HG03460 (cell line): ENCODE measurements at regions not wholly inside any gene's neighbourhood (a gene's known extent, or its start where the extent isn't known, plus 50 kb on each side); places are given as distances from the start of the nearest gene placed in this dataset.
"Not testable (repeated sequence)": the region's sequence is repeated elsewhere in the genome, so short reads cannot be mapped to it uniquely, and the experiment has no call there.

Source experiments
- ATAC-seq: cut with Tn5 transposase; IDR thresholded peaks from one replicate; pipeline ENCODE4 v1.9.1; 2021; ENCODE audit not compliant: unreplicated experiment

DNA sequence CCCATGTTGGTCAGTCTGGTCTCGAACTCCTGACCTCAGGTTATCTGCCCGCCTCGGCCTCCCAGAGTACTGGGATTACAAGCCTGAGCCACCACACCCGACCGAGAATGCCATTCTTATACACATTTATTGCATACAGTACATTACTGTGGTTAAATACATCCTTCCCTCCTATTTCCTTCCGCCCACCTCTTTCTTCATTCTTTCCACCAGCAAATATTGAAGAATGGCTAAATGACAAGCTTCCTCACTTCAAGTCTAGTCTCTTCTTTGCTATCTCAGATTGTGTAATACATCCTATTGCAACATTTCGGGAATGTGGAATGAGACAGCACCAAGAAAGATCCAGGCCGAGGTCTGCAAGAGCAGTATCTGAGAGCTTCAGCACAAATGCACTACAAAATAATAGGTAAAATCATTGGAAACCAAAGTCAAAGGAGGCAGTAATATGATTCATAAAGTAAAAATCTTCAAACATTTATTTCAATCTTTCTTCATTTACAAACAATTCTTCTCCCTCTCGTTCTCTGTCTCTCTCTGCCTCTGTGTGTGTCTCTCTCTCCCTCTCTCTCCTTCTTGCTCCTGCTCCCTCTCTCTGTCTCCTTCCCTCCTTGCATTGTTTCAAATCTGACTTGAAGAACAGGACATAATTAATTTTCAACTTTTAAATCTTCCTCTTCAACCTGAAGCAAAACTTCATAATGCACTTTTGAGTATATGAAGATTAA, 94.7 kb upstream of the TGFBR2 start:
- no peak for ATAC-seq

DNA sequence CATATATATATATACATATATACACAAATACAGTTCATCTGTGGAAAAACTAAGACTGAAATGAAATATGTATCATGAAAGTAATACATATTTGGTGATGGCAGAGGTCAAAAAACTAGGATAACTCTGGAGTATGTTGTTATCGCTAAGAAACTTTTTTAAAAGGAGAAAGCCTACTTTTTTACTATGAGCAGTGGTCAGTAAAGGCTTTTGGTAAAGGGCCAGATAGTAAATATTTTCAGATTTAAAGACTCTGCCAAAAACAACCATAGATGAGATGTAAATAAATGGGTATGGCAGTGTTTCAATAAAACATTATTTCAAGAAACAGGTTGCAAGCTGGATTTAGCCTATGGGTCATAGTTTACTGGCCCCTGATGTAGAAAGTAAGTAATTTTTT, 93.8 kb upstream of the TGFBR2 start:
- no peak for ATAC-seq

DNA sequence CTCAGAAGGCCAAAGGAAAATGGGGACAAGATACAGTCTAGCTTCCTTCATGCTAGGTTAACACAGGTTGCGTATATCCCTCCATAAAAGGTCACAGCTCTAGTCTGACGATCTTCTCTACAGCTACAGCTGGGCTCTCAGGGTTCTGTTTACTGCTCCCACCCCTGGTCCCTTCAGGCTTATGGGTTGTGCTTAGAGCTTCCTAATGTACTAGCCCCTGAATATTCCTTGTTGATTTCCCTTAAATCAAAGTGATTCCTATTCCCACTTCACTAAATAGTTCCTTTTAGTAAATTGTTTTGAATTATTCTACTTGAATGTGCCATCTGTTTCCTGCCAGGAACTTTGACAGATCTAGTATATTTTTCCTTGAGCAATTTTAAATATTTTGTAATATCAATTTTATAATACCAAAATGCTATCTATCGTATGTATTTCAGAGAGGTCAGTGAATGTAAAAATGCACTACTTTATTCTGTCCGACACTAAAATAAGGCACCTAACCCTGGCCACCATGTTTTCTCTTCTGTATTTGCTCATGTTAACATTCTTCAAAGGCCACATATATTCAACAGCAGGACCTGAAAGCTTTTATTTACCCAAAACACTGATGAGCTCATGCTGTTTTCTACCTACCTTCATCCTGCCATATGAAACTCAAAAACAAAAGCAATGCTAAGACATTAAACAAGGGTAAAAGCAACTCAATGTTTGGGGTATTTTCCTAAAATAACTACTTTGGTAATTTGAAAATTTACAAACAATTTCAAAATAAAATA, 92.8 kb upstream of the TGFBR2 start:
- no peak for ATAC-seq

DNA sequence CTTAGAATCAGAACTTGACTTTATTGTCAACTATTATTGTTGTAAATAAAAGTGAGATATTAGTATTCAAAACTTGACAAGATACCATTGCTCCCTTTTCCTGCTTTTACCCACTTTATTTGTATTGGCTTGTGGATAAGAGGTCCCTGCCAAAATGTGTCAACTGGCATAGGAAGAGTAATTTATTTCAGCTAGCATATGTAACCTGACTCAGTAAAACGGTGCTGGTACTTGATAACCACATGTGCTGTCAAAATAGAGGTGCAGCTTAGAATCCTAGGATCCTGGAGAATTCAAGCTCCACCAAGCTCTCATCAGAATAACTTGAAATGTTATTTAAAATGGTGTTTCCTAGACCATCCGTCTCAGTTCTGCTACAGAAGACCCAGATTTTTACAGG, 90.2 kb upstream of the TGFBR2 start:
- ATAC-seq, result no peak

DNA sequence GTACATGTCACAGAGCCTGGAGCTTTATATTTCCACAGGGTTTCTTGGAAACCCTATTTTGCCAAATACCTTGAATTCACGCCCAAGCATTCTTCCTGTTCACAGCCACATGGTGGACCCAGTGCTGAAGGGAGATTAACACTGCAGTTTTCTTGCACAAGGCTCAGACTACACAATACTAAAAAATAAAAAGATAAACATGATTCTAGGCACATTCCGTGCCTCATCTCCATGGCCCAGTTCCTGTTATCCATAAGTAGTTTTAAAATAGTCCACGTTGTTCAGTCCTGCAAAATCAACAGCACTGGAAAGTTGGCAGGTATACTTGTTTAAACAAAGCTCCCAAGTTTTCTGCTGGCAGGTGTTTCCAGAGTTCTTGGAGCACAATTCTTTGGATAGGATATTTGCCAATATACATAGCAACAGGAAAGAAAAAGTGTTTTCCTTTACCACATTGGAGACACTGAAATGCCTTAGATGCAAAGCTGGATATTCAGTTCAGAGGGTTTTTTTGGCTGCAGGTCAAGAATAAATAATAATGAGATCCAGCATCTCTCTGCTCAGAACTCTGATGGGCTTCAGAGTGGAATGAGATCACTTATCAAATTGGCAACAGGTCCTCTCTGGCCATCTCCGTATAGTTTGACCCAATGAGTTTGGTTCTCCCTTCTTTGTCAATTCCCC, 88.1 kb upstream of the TGFBR2 start:
- no peak for ATAC-seq

DNA sequence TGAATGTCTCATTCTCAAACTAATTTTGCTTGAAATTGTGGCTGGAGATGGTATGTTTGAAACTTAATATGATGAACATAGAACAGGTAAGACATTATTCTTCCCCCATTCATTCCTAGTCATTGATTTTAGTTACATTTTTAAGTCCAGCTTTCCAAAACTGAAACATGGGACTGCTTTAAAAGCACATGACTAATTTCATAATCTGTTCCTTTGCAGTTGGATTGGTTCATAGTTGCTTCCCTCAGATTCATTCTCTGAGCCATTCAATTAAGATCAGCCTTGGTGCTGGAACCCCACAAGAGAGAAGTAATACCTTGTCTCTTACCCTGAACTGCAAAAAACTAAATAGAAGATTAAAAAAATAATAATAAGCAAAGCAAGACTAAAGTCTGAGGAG, 87.5 kb upstream of the TGFBR2 start:
- ATAC-seq, result no peak

DNA sequence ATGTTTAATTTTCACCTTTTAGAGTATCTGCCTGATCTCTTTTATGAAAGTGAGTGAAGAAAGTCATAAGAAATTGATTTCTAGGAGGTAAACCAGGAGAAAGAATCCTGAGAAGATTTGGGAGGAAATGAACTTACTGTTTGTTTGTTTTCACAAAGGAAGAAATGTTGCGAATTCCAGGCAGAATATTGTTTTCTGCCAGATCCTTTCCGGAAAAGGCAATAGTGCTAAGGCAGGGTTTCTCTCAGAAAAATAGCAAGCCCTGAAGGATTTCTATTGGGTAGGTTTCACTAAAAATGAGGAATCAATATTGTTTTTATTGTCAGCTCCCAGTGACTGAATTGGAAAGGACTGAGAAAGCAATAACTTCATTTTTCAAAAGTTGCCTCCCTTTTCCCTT, 85.7 kb upstream of the TGFBR2 start:
- no peak for ATAC-seq

DNA sequence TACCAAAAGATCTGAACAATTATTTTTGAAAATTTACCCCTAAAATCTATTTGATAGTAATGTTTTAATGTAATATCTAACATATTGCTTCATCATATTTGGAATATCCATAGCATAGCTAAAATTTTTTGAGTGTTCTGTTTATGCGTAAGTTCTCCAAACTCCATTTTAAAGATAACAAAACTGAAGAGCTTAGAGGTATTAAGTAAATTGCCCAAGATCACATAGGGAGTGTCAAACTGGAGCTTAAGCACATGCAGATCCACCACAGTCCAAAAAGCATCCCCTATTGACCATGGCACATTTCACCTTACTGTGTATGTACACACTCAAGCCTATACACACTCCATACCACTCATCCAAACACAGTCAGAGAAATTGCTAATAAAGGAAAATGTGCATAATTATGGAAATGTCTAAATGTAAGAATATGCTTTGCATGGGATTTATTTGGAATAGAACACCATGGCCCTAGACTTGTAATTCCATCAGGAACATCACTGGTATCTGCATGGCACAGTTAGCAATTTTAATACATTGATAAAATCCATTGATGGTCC, 85.2 kb upstream of the TGFBR2 start:
- ATAC-seq, result no peak

DNA sequence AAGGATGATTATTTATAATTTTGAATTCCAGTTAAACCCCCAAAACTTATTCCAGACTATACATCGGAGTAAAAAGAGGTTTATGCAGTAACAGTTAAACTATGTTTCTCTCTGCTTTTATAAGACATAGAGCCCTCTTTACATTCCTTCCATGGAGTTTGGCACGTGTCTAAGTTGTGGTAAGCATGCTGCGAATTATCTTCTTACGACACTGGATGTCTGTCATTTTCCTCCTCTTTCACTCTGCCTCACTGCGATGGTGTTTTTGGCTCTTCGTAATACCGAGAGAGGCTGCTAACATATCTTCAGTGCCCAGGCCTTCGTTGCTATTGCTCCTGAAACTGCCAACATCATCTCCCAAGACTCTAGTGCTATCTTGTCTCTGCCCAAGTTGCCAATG, 83.9 kb upstream of the TGFBR2 start:
- no peak for ATAC-seq

DNA sequence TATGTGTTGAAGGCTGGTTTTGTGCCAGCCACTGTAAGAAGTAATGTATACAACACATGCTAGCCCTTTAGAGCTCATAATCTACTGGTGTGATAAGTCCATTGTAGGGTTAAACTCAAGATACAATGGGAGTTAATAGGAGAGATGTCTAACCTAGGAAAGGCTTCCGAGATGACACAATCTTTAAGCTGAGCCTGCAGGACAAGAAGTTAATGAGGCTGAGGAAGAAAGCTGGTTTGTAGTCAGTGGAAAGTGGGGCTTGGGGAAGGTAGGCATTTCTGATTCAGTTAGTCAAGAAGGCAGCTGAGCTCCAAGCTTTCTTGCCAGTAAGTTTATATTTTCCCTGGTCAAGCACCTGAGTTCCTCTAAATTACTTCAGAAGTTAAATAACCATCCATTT, 83.0 kb upstream of the TGFBR2 start:
- ATAC-seq, result no peak

DNA sequence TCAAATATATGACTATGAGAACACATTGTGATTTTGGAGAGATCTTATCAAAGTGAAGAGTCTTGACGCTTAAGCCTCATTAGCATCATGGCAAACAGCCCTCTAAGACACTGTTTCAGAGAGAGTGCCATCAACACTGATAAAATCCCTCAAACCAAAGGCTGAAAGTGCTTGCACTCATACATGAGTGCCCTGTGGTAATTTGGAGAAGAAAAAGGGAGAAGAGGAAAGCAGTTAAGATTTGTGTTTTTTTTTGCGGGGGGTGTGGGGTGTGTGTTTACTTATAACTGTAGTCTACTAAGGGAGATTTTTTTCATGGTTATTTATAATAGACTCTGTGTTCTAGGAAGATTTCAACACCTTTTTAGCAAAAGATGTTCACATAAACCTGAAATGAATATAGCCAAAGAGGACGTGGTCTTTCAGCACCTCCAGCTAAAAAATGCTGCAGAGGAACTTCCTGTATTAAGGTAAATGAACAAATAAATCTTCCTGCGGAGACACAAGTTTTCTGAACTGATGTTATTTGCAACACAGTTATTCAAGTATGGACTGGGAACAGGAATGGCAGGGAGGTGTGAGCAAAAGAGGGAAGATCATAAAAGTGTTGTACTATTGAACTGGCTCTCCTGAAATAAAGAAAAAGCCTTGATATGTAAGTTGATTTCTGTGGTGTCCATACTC, 81.9 kb upstream of the TGFBR2 start:
- no peak for ATAC-seq

DNA sequence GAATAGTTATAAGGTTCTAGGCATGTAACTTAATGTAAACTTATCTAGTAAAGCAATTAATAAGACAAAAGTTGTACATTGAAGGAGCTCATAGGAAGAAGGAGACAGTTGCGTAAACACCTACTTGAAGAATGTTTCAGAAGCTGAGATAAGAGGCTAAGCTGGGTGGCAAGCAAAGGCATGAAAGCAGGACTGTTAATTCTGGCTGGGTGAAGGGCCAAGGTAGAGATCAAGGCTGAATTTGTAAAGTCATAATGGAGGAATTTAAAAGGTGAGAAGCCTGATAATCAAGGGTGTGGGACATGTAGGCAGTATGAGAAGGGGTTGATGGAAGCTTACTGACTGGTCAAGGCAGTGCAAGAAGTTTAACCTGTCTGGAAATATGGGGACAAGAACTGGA, 80.4 kb upstream of the TGFBR2 start:
- no peak for ATAC-seq

DNA sequence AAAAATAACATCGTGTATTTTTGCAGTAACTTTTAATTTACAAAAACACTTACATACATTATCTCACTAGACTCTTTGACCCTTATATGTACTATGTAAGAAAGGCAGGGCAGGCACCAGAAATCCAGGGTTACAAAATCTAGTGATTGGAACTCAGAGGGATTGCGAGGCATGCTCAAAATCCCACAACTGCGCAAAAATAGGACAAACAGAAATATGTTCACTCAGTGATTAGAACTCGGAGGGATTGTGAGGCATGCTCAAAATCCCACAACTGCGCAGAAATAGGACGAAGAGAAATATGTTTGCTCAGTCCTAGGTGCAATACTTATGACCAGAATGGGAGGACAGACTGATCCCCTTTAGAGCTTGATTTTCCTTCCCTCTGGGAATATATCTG, 79.2 kb upstream of the TGFBR2 start:
- ATAC-seq, result no peak

DNA sequence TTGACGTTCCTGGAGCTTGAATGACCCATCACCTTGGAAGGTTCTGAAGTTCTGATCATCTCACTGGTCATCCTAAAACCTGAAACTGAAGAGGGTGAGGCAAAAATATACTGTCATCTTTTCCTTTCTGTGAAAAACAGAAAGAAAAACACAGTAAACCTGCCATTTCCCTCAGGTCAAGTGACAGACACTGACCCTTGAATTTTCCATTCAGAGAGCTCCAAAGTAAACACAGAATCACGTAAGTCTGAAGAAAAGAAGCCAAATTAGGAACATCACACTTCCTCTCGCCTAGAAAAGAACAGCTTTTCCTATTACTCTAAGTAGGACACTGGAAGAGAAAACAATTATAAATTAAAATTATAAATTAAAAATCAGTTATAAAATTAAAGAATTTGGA, 78.7 kb upstream of the TGFBR2 start:
- no peak for ATAC-seq

DNA sequence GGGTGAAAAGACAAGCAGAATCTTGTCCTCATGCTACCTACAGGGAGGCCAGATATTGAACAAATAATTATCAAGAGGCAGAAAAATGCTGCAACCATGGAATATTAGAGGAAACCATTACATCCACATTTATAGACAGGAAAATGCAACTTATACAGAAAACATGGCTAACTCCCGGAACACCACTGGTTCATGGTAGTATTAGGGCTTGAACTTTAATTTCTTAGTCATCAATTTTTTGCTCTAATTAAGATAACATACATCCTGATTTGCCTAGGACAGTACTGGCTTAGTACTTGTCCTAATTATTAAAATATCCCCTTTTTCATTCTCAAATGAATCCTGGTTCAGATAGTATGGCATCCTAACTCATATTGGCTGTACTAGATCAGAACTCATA, 76.3 kb upstream of the TGFBR2 start:
- ATAC-seq, result no peak

DNA sequence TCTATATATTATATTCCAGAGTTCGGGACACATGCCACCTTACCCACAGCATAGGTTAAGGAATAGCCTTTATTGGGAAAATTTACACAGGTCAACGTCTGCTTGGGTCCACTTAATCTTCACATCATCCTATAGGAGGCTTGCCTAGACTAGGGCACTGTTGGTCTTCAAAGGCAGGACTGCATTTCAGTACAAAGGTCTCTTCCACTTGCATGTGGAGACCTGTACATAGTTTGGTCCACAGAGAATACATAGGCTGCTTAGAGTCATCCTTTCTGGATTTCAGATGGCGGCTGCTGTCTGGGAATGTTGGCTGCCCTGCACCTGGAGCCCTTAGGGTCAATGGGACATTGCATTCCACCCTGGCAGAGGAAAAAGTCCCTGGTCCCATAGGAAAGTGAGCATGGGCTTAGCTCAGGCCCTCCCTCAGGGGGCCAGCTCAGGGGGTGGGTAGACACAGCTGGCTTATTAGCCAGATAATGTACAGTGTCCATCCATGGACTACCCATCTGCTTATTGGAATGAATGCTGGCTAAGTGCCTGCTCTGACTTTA, 75.3 kb upstream of the TGFBR2 start:
- ATAC-seq, result no peak

DNA sequence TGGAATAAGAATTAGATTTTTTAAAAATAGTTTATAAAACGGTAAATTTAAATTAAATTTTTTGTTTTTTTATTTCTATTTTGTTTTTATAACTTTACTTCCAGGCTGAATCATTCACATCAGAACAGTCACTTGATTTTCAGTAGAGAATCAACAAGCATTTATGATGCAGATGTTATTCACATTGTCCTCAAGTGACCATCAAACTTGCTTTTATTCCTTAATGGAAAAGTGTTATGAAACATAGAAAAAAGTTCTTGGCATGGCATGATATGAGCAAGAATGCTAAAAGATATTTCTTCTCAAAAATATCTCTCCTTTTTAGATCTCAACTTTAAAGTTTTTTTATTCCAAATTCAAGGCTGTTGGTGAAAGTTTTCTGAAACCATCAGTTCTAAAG, 70.9 kb upstream of the TGFBR2 start:
- ATAC-seq, result no peak

DNA sequence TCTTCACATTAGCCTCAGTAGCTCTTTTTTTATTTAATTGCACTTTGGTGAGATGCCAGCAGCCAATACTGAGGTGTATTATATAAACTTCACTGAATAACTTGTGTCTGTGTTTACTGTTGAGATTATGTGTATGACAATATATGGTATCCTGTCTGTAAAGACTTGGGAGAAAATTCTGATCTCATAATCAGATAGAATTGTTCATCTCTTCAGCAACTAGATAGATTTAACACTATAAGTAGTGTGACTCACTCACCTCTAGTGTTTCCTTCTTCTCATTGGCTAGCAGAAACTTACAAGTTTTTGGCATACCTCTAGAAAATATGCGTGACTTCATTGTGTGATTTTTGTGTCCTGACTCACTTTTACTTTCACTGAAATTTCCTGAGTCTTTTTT, 67.6 kb upstream of the TGFBR2 start:
- no peak for ATAC-seq

DNA sequence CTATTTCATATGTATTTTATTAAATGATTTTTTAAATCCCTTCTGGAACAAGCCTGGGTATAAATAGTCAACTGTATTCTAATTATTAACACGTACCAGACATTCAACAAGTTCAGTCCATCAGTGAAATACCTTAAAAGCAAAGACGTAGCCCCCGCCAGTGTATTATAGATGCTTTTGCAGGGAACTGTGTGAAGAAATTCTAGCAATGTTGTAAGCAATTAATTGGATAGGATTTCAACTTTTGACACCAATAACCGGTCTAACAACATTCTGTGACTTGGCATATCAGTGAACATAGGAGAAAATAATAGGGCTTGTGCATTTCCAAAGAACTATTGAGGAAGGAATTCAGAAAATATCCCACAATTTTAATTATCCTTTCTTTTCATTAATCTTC, 67.2 kb upstream of the TGFBR2 start:
- no peak for ATAC-seq

DNA sequence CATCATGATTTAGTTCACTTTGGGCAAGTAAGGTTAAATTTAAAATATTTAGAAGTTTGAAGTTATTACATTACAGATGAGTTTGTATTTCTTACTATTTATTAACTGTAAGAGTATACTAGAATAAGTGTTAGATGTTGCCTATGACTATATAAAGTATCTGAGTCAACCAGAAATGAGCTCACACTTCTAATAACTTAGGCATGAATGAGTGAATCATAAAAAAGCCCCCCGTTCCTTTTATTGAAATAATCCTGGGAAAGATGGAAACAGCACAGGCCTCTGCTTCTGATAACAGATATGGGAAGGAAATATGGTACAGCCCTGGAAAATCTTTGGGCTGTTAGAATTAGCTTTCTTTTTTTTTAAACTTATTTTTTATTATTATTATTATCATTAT, 66.6 kb upstream of the TGFBR2 start:
- no peak for ATAC-seq

DNA sequence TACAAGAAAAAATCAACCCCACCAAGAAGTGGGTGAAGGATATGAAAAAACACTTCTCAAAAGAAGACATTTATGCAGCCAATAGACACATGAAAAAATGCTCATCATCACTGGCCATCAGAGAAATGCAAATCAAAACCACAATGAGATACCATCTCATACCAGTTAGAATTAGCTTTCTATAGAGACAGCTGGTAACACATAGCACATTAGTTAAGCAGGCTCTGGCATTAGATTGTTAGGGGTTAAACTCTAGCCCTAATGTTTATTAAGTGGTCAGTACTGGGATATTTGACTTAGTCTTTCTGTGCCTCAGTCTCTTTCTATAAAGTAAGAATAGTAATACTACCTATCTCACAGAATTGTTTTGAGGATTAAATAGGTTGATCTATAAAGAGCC, 65.2 kb upstream of the TGFBR2 start:
- not testable (repeated sequence) for ATAC-seq
